ENCODE measurements at regions not wholly inside any gene's neighbourhood (a gene's known extent, or its start where the extent isn't known, plus 50 kb on each side); places are given as distances from the start of the nearest gene placed in this dataset.

GRCh38 chr3:23113455-23114171 is 89.5 kb upstream of the UBE2E2 start:
- TF ChIP-seq CTCF (IDR thresholded peaks at IDR 0.05) (no peak), POLR2AphosphoS5 (IDR thresholded peaks at IDR 0.05) (peak in 3 of 4 donors; percentile 4 to 15 (median 15))
- WGBS, 2 donors: 15 to 52% methylated on average over 9 of the region's 9 CpGs
- no peak overlapping the region for H3K4me3 ChIP-seq
- peak; percentile 70 for DNase-seq
- no peaks in the 10 kb centered on the region for H3K9me3 ChIP-seq
- peaks cover 0 to 47% (median 42%) of the 10 kb centered on the region in 4 donors for H3K4me1 ChIP-seq
- no peaks in the 10 kb centered on the region for H3K36me3 ChIP-seq
- H3K27ac ChIP-seq: peak overlapping the region in 2 of 4 donors; percentile 49 to 56
- H3K27me3 ChIP-seq: no peaks in the 10 kb centered on the region
- intact Hi-C loops (cut with DNase I): no loop called here

- Histone ChIP-seq H3K9me3 (no peaks in the 10 kb centered on the region), H3K4me3 (no peak overlapping the region), H3K4me1 (peaks cover 0 to 47% (median 42%) of the 10 kb centered on the region in 4 donors), H3K27ac (peak overlapping the region in 2 of 4 donors; percentile 1 to 56), H3K27me3 (no peaks in the 10 kb centered on the region), H3K36me3 (no peaks in the 10 kb centered on the region)
- no peak for DNase-seq
- WGBS, 2 donors: 11 to 44% methylated on average over 2 of the region's 2 CpGs
- intact Hi-C loops (cut with DNase I): no loop called here
- TF ChIP-seq POLR2A (IDR thresholded peaks at IDR 0.05) (no peak), POLR2AphosphoS5 (IDR thresholded peaks at IDR 0.05) (no peak), EP300 (IDR thresholded peaks at IDR 0.05) (no peak), CTCF (IDR thresholded peaks at IDR 0.05) (no peak)
These were observed 88.7 kb upstream of the UBE2E2 start for GRCh38 chr3:23114432-23114831.

GRCh38 chr3:23115171-23115877 is 87.8 kb upstream of the UBE2E2 start:
- Histone ChIP-seq H3K27me3 (no peaks in the 10 kb centered on the region), H3K27ac (no peak overlapping the region), H3K4me1 (peaks cover 0 to 47% (median 42%) of the 10 kb centered on the region in 4 donors), H3K9me3 (no peaks in the 10 kb centered on the region), H3K36me3 (no peaks in the 10 kb centered on the region), H3K4me3 (no peak overlapping the region)
- no peak for DNase-seq
- intact Hi-C loops (cut with DNase I): loop anchor here (5.0 kb wide), 1 partner anchor 87 kb away; the partner anchor contains the start of gene UBE2E2
- WGBS, 2 donors: 9 to 40% methylated on average over 3 of the region's 3 CpGs
- TF ChIP-seq POLR2A (IDR thresholded peaks at IDR 0.05) (no peak), EP300 (IDR thresholded peaks at IDR 0.05) (no peak)

GRCh38 chr3:23116081-23116837 is 86.9 kb upstream of the UBE2E2 start:
- no peak overlapping the region for H3K4me3 ChIP-seq
- H3K27me3 ChIP-seq: no peaks in the 10 kb centered on the region
- TF ChIP-seq CTCF (IDR thresholded peaks at IDR 0.05): no peak
- TF ChIP-seq POLR2AphosphoS5 (IDR thresholded peaks at IDR 0.05): no peak
- TF ChIP-seq POLR2A (IDR thresholded peaks at IDR 0.05): no peak
- TF ChIP-seq EP300 (IDR thresholded peaks at IDR 0.05): no peak
- no peaks in the 10 kb centered on the region for H3K9me3 ChIP-seq
- WGBS, 2 donors: 13 to 61% methylated on average over 3 of the region's 3 CpGs
- H3K36me3 ChIP-seq: no peaks in the 10 kb centered on the region
- H3K27ac ChIP-seq: peak overlapping the region in 1 of 4 donors; percentile 31
- intact Hi-C loops (cut with DNase I): loop anchor here (5.0 kb wide), 1 partner anchor 86 kb away; the partner anchor contains the start of gene UBE2E2
- no peak for DNase-seq
- peaks cover 0 to 47% (median 42%) of the 10 kb centered on the region in 4 donors for H3K4me1 ChIP-seq

GRCh38 chr3:23117856-23118255 is 85.3 kb upstream of the UBE2E2 start:
- H3K4me3 ChIP-seq: no peak overlapping the region
- H3K27me3 ChIP-seq: no peaks in the 10 kb centered on the region
- DNase-seq: no peak
- no peak overlapping the region for H3K27ac ChIP-seq
- no peaks in the 10 kb centered on the region for H3K36me3 ChIP-seq
- H3K4me1 ChIP-seq: peaks cover 0 to 44% (median 40%) of the 10 kb centered on the region in 4 donors
- intact Hi-C loops (cut with DNase I): loop anchor here (5.0 kb wide), 1 partner anchor 84 kb away; the partner anchor contains the start of gene UBE2E2
- WGBS, 2 donors: 59 to 73% methylated on average over 1 of the region's 1 CpG
- H3K9me3 ChIP-seq: no peaks in the 10 kb centered on the region
- no peak for TF ChIP-seq CTCF (IDR thresholded peaks at IDR 0.05)
- TF ChIP-seq EP300 (IDR thresholded peaks at IDR 0.05): no peak
- TF ChIP-seq POLR2AphosphoS5 (IDR thresholded peaks at IDR 0.05): no peak
- no peak for TF ChIP-seq POLR2A (IDR thresholded peaks at IDR 0.05)
